ENCODE measurements at regions not wholly inside any gene's neighbourhood (a gene's known extent, or its start where the extent isn't known, plus 50 kb on each side); places are given as distances from the start of the nearest gene placed in this dataset.

GRCh38 chrX:39162322-39162735 lies 361.1 kb downstream of the MID1IP1 start:
- DNase-seq, result no peak
- H4K20me1 ChIP-seq (ENCODE audit: insufficient read depth, low read depth, low read length), result no peaks in the 10 kb centered on the region
- H3K4me2 ChIP-seq (ENCODE audit: low read depth, low read length, poor library complexity, severe bottlenecking), result no peak overlapping the region
- H3K9me2 ChIP-seq (replicated peaks; ENCODE audit: insufficient read depth, low read length), result no peaks in the 10 kb centered on the region
- H3K4me3 ChIP-seq (ENCODE audit: low read length), result no peak overlapping the region
- H3K4me1 ChIP-seq (ENCODE audit: low read length), result no peaks in the 10 kb centered on the region
- H3K9ac ChIP-seq (ENCODE audit: low read length), result no peak overlapping the region
- H2AFZ ChIP-seq (ENCODE audit: low read length), result no peak overlapping the region
- H3K27ac ChIP-seq (ENCODE audit: low read length), result no peak overlapping the region
- H3K9me3 ChIP-seq (ENCODE audit: low read length), result no peaks in the 10 kb centered on the region
- no peaks in the 10 kb centered on the region for H3K27me3 ChIP-seq (ENCODE audit: low read length)
- H3K36me3 ChIP-seq (ENCODE audit: insufficient read depth, low read length), result no peaks in the 10 kb centered on the region
- H3K79me2 ChIP-seq (ENCODE audit: low read length), result no peaks in the 10 kb centered on the region

GRCh38 chrX:39163581-39164126 lies 362.4 kb downstream of the MID1IP1 start:
- no peaks in the 10 kb centered on the region for H3K4me1 ChIP-seq (ENCODE audit: low read length)
- H3K4me3 ChIP-seq (ENCODE audit: low read length), result no peak overlapping the region
- no peaks in the 10 kb centered on the region for H3K27me3 ChIP-seq (ENCODE audit: low read length)
- no peak for DNase-seq
- no peak overlapping the region for H2AFZ ChIP-seq (ENCODE audit: low read length)
- no peaks in the 10 kb centered on the region for H3K79me2 ChIP-seq (ENCODE audit: low read length)
- no peaks in the 10 kb centered on the region for H3K36me3 ChIP-seq (ENCODE audit: insufficient read depth, low read length)
- H3K4me2 ChIP-seq (ENCODE audit: low read depth, low read length, poor library complexity, severe bottlenecking), result no peak overlapping the region
- no peak overlapping the region for H3K27ac ChIP-seq (ENCODE audit: low read length)
- no peaks in the 10 kb centered on the region for H3K9me3 ChIP-seq (ENCODE audit: low read length)
- H3K9ac ChIP-seq (ENCODE audit: low read length), result no peak overlapping the region
- H4K20me1 ChIP-seq (ENCODE audit: insufficient read depth, low read depth, low read length), result no peaks in the 10 kb centered on the region
- H3K9me2 ChIP-seq (replicated peaks; ENCODE audit: insufficient read depth, low read length), result no peaks in the 10 kb centered on the region

- Histone ChIP-seq H3K27ac (ENCODE audit: low read length) (no peak overlapping the region), H4K20me1 (ENCODE audit: insufficient read depth, low read depth, low read length) (no peaks in the 10 kb centered on the region), H3K79me2 (ENCODE audit: low read length) (no peaks in the 10 kb centered on the region), H3K36me3 (ENCODE audit: insufficient read depth, low read length) (no peaks in the 10 kb centered on the region), H3K9ac (ENCODE audit: low read length) (no peak overlapping the region), H3K9me3 (ENCODE audit: low read length) (no peaks in the 10 kb centered on the region), H3K4me2 (ENCODE audit: low read depth, low read length, poor library complexity, severe bottlenecking) (no peak overlapping the region), H3K9me2 (replicated peaks; ENCODE audit: insufficient read depth, low read length) (no peaks in the 10 kb centered on the region), H3K27me3 (ENCODE audit: low read length) (no peaks in the 10 kb centered on the region), H2AFZ (ENCODE audit: low read length) (no peak overlapping the region), H3K4me1 (ENCODE audit: low read length) (no peaks in the 10 kb centered on the region), H3K4me3 (ENCODE audit: low read length) (no peak overlapping the region)
- peak; percentile 28 for DNase-seq
Measured at GRCh38 chrX:39164212-39164611, 363.0 kb downstream of the MID1IP1 start.

- Histone ChIP-seq H3K79me2 (ENCODE audit: low read length) (no peaks in the 10 kb centered on the region), H4K20me1 (ENCODE audit: insufficient read depth, low read depth, low read length) (no peaks in the 10 kb centered on the region), H3K9ac (ENCODE audit: low read length) (no peak overlapping the region), H3K27me3 (ENCODE audit: low read length) (no peaks in the 10 kb centered on the region), H3K4me2 (ENCODE audit: low read depth, low read length, poor library complexity, severe bottlenecking) (no peak overlapping the region), H3K27ac (ENCODE audit: low read length) (no peak overlapping the region), H3K9me2 (replicated peaks; ENCODE audit: insufficient read depth, low read length) (no peaks in the 10 kb centered on the region), H3K4me1 (ENCODE audit: low read length) (no peaks in the 10 kb centered on the region), H3K36me3 (ENCODE audit: insufficient read depth, low read length) (no peaks in the 10 kb centered on the region), H3K9me3 (ENCODE audit: low read length) (no peaks in the 10 kb centered on the region), H3K4me3 (ENCODE audit: low read length) (no peak overlapping the region), H2AFZ (ENCODE audit: low read length) (no peak overlapping the region)
- peak; percentile 28 for DNase-seq
Measured at GRCh38 chrX:39165185-39165584, 363.9 kb downstream of the MID1IP1 start.

- no peak overlapping the region for H2AFZ ChIP-seq (ENCODE audit: low read length)
- no peaks in the 10 kb centered on the region for H3K36me3 ChIP-seq (ENCODE audit: insufficient read depth, low read length)
- H3K4me1 ChIP-seq (ENCODE audit: low read length), result no peaks in the 10 kb centered on the region
- no peaks in the 10 kb centered on the region for H3K79me2 ChIP-seq (ENCODE audit: low read length)
- H3K4me3 ChIP-seq (ENCODE audit: low read length), result no peak overlapping the region
- no peak overlapping the region for H3K9ac ChIP-seq (ENCODE audit: low read length)
- H3K4me2 ChIP-seq (ENCODE audit: low read depth, low read length, poor library complexity, severe bottlenecking), result no peak overlapping the region
- no peaks in the 10 kb centered on the region for H3K27me3 ChIP-seq (ENCODE audit: low read length)
- H3K9me3 ChIP-seq (ENCODE audit: low read length), result no peaks in the 10 kb centered on the region
- H3K27ac ChIP-seq (ENCODE audit: low read length), result no peak overlapping the region
- DNase-seq, result no peak
- no peaks in the 10 kb centered on the region for H4K20me1 ChIP-seq (ENCODE audit: insufficient read depth, low read depth, low read length)
- H3K9me2 ChIP-seq (replicated peaks; ENCODE audit: insufficient read depth, low read length), result no peaks in the 10 kb centered on the region
Measured at GRCh38 chrX:39165773-39166172, 364.5 kb downstream of the MID1IP1 start.

GRCh38 chrX:39167791-39168190 lies 366.5 kb downstream of the MID1IP1 start:
- Histone ChIP-seq H3K9me3 (ENCODE audit: low read length) (no peaks in the 10 kb centered on the region), H3K4me2 (ENCODE audit: low read depth, low read length, poor library complexity, severe bottlenecking) (no peak overlapping the region), H3K36me3 (ENCODE audit: insufficient read depth, low read length) (no peaks in the 10 kb centered on the region), H3K27ac (ENCODE audit: low read length) (no peak overlapping the region), H3K79me2 (ENCODE audit: low read length) (no peaks in the 10 kb centered on the region), H2AFZ (ENCODE audit: low read length) (no peak overlapping the region), H3K4me3 (ENCODE audit: low read length) (no peak overlapping the region), H3K4me1 (ENCODE audit: low read length) (no peaks in the 10 kb centered on the region), H3K9me2 (replicated peaks; ENCODE audit: insufficient read depth, low read length) (no peaks in the 10 kb centered on the region), H4K20me1 (ENCODE audit: insufficient read depth, low read depth, low read length) (no peaks in the 10 kb centered on the region), H3K27me3 (ENCODE audit: low read length) (no peaks in the 10 kb centered on the region), H3K9ac (ENCODE audit: low read length) (no peak overlapping the region)
- no peak for DNase-seq

- Histone ChIP-seq H3K9ac (ENCODE audit: low read length) (no peak overlapping the region), H3K27ac (ENCODE audit: low read length) (no peak overlapping the region), H3K9me2 (replicated peaks; ENCODE audit: insufficient read depth, low read length) (no peaks in the 10 kb centered on the region), H3K79me2 (ENCODE audit: low read length) (no peaks in the 10 kb centered on the region), H3K4me1 (ENCODE audit: low read length) (no peaks in the 10 kb centered on the region), H2AFZ (ENCODE audit: low read length) (no peak overlapping the region), H3K9me3 (ENCODE audit: low read length) (no peaks in the 10 kb centered on the region), H4K20me1 (ENCODE audit: insufficient read depth, low read depth, low read length) (no peaks in the 10 kb centered on the region), H3K36me3 (ENCODE audit: insufficient read depth, low read length) (no peaks in the 10 kb centered on the region), H3K27me3 (ENCODE audit: low read length) (no peaks in the 10 kb centered on the region), H3K4me3 (ENCODE audit: low read length) (no peak overlapping the region), H3K4me2 (ENCODE audit: low read depth, low read length, poor library complexity, severe bottlenecking) (no peak overlapping the region)
- DNase-seq, result no peak
Measured at GRCh38 chrX:39168609-39169008, 367.4 kb downstream of the MID1IP1 start.

GRCh38 chrX:39169976-39170375 lies 368.7 kb downstream of the MID1IP1 start:
- H3K27me3 ChIP-seq (ENCODE audit: low read length), result no peaks in the 10 kb centered on the region
- no peaks in the 10 kb centered on the region for H4K20me1 ChIP-seq (ENCODE audit: insufficient read depth, low read depth, low read length)
- H3K36me3 ChIP-seq (ENCODE audit: insufficient read depth, low read length), result no peaks in the 10 kb centered on the region
- no peaks in the 10 kb centered on the region for H3K9me3 ChIP-seq (ENCODE audit: low read length)
- no peak overlapping the region for H2AFZ ChIP-seq (ENCODE audit: low read length)
- no peak overlapping the region for H3K4me2 ChIP-seq (ENCODE audit: low read depth, low read length, poor library complexity, severe bottlenecking)
- no peak for DNase-seq
- H3K4me3 ChIP-seq (ENCODE audit: low read length), result no peak overlapping the region
- H3K27ac ChIP-seq (ENCODE audit: low read length), result no peak overlapping the region
- no peaks in the 10 kb centered on the region for H3K4me1 ChIP-seq (ENCODE audit: low read length)
- H3K9ac ChIP-seq (ENCODE audit: low read length), result no peak overlapping the region
- no peaks in the 10 kb centered on the region for H3K79me2 ChIP-seq (ENCODE audit: low read length)
- no peaks in the 10 kb centered on the region for H3K9me2 ChIP-seq (replicated peaks; ENCODE audit: insufficient read depth, low read length)

- H2AFZ ChIP-seq (ENCODE audit: low read length), result no peak overlapping the region
- H3K4me3 ChIP-seq (ENCODE audit: low read length), result no peak overlapping the region
- no peak overlapping the region for H3K27ac ChIP-seq (ENCODE audit: low read length)
- H3K27me3 ChIP-seq (ENCODE audit: low read length), result no peaks in the 10 kb centered on the region
- DNase-seq, result no peak
- H3K9me2 ChIP-seq (replicated peaks; ENCODE audit: insufficient read depth, low read length), result no peaks in the 10 kb centered on the region
- no peaks in the 10 kb centered on the region for H3K9me3 ChIP-seq (ENCODE audit: low read length)
- no peaks in the 10 kb centered on the region for H3K79me2 ChIP-seq (ENCODE audit: low read length)
- H3K9ac ChIP-seq (ENCODE audit: low read length), result no peak overlapping the region
- H4K20me1 ChIP-seq (ENCODE audit: insufficient read depth, low read depth, low read length), result no peaks in the 10 kb centered on the region
- H3K36me3 ChIP-seq (ENCODE audit: insufficient read depth, low read length), result no peaks in the 10 kb centered on the region
- no peaks in the 10 kb centered on the region for H3K4me1 ChIP-seq (ENCODE audit: low read length)
- H3K4me2 ChIP-seq (ENCODE audit: low read depth, low read length, poor library complexity, severe bottlenecking), result no peak overlapping the region
Measured at GRCh38 chrX:39170464-39170863, 369.2 kb downstream of the MID1IP1 start.

Measured in Karpas-422 (cell line).